ENCODE measurements at regions not wholly inside any gene's neighbourhood (a gene's known extent, or its start where the extent isn't known, plus 50 kb on each side); places are given as distances from the start of the nearest gene placed in this dataset.

- no peak for TF ChIP-seq CTCF (IDR thresholded peaks at IDR 0.05; ENCODE audit: partially characterized antibody, unreplicated experiment)
- peaks cover 3% of the 10 kb centered on the region for H3K4me1 Mint-ChIP-seq (ENCODE audit: low read depth, unreplicated experiment)
- H3K27ac Mint-ChIP-seq (ENCODE audit: unreplicated experiment): no peak overlapping the region
- no peak overlapping the region for H3K4me3 Mint-ChIP-seq (ENCODE audit: unreplicated experiment)
- peaks cover 5% of the 10 kb centered on the region for H3K36me3 Mint-ChIP-seq (ENCODE audit: unreplicated experiment)
- H3K9me3 Mint-ChIP-seq (ENCODE audit: unreplicated experiment): no peaks in the 10 kb centered on the region
- H3K27me3 Mint-ChIP-seq (ENCODE audit: unreplicated experiment): peaks cover 5% of the 10 kb centered on the region
- DNase-seq: no peak
These were observed 217.8 kb upstream of the ARL4C start for GRCh38 chr2:234714711-234715110.

GRCh38 chr2:234712421-234712935 is 215.6 kb upstream of the ARL4C start:
- H3K4me3 Mint-ChIP-seq (ENCODE audit: unreplicated experiment): no peak overlapping the region
- peaks cover 11% of the 10 kb centered on the region for H3K4me1 Mint-ChIP-seq (ENCODE audit: low read depth, unreplicated experiment)
- no peaks in the 10 kb centered on the region for H3K9me3 Mint-ChIP-seq (ENCODE audit: unreplicated experiment)
- no peak for TF ChIP-seq CTCF (IDR thresholded peaks at IDR 0.05; ENCODE audit: partially characterized antibody, unreplicated experiment)
- peaks cover 5% of the 10 kb centered on the region for H3K36me3 Mint-ChIP-seq (ENCODE audit: unreplicated experiment)
- DNase-seq: no peak
- no peak overlapping the region for H3K27ac Mint-ChIP-seq (ENCODE audit: unreplicated experiment)
- H3K27me3 Mint-ChIP-seq (ENCODE audit: unreplicated experiment): peaks cover 5% of the 10 kb centered on the region

- Mint-ChIP-seq H3K9me3 (ENCODE audit: unreplicated experiment) (no peaks in the 10 kb centered on the region), H3K27me3 (ENCODE audit: unreplicated experiment) (peaks cover 5% of the 10 kb centered on the region), H3K27ac (ENCODE audit: unreplicated experiment) (no peak overlapping the region), H3K36me3 (ENCODE audit: unreplicated experiment) (peaks cover 5% of the 10 kb centered on the region), H3K4me1 (ENCODE audit: low read depth, unreplicated experiment) (peaks cover 8% of the 10 kb centered on the region), H3K4me3 (ENCODE audit: unreplicated experiment) (no peak overlapping the region)
- no peak for DNase-seq
- no peak for TF ChIP-seq CTCF (IDR thresholded peaks at IDR 0.05; ENCODE audit: partially characterized antibody, unreplicated experiment)
These were observed 214.4 kb upstream of the ARL4C start for GRCh38 chr2:234711308-234711707.

GRCh38 chr2:234710587-234710986 is 213.7 kb upstream of the ARL4C start:
- Mint-ChIP-seq H3K27ac (ENCODE audit: unreplicated experiment) (no peak overlapping the region), H3K4me3 (ENCODE audit: unreplicated experiment) (no peak overlapping the region), H3K27me3 (ENCODE audit: unreplicated experiment) (peaks cover 5% of the 10 kb centered on the region), H3K36me3 (ENCODE audit: unreplicated experiment) (peaks cover 5% of the 10 kb centered on the region), H3K9me3 (ENCODE audit: unreplicated experiment) (no peaks in the 10 kb centered on the region), H3K4me1 (ENCODE audit: low read depth, unreplicated experiment) (peaks cover 8% of the 10 kb centered on the region)
- TF ChIP-seq CTCF (IDR thresholded peaks at IDR 0.05; ENCODE audit: partially characterized antibody, unreplicated experiment): no peak
- no peak for DNase-seq

- Mint-ChIP-seq H3K4me1 (ENCODE audit: low read depth, unreplicated experiment) (peaks cover 8% of the 10 kb centered on the region), H3K36me3 (ENCODE audit: unreplicated experiment) (peaks cover 5% of the 10 kb centered on the region), H3K9me3 (ENCODE audit: unreplicated experiment) (no peaks in the 10 kb centered on the region), H3K27me3 (ENCODE audit: unreplicated experiment) (peaks cover 2% of the 10 kb centered on the region), H3K27ac (ENCODE audit: unreplicated experiment) (no peak overlapping the region), H3K4me3 (ENCODE audit: unreplicated experiment) (no peak overlapping the region)
- no peak for DNase-seq
- no peak for TF ChIP-seq CTCF (IDR thresholded peaks at IDR 0.05; ENCODE audit: partially characterized antibody, unreplicated experiment)
These were observed 213.2 kb upstream of the ARL4C start for GRCh38 chr2:234710066-234710465.

Measured in glutamatergic neuron (in vitro differentiated cells).